Mesendoderm (in vitro differentiated cells): ENCODE measurements at regions not wholly inside any gene's neighbourhood (a gene's known extent, or its start where the extent isn't known, plus 50 kb on each side); places are given as distances from the start of the nearest gene placed in this dataset.

Experiments used
- DNase-seq: peaks from one replicate; pipeline ENCODE4 v3.0.0; 2013
- H2AK5ac ChIP-seq: 2 replicates; pipeline ENCODE4 v1.6.1; 2013; ENCODE audit warnings: low read length, inconsistent platforms
- H2BK120ac ChIP-seq: 2 replicates; pipeline ENCODE4 v1.6.1; 2013; ENCODE audit warnings: low read depth, mild to moderate bottlenecking, low read length, moderate library complexity, mixed read lengths
- H2BK15ac ChIP-seq: replicated peaks from 2 replicates; pipeline ENCODE4 v1.6.1; 2013; ENCODE audit warnings: low read depth, mild to moderate bottlenecking, moderate library complexity
- H2BK5ac ChIP-seq: 2 replicates; pipeline ENCODE4 v1.6.1; 2013; ENCODE audit warnings: low read length, inconsistent platforms
- H3K18ac ChIP-seq: 2 replicates; pipeline ENCODE4 v1.6.1; 2013; ENCODE audit warnings: mild to moderate bottlenecking, low read length, mixed read lengths
- H3K23ac ChIP-seq: one replicate; pipeline ENCODE4 v1.6.1; 2013; ENCODE audit warnings: low read length
- H3K27ac ChIP-seq: 2 replicates; pipeline ENCODE4 v1.5.1; 2013; ENCODE audit warnings: low read depth, mild to moderate bottlenecking, inconsistent platforms, low read length, moderate library complexity
- H3K27me3 ChIP-seq: 2 replicates; pipeline ENCODE4 v1.6.1; 2013; ENCODE audit warnings: low read length, control low read depth, mild to moderate bottlenecking, inconsistent platforms; ENCODE audit not compliant: insufficient read depth, poor library complexity
- H3K36me3 ChIP-seq: 2 replicates; pipeline ENCODE4 v1.6.1; 2013; ENCODE audit warnings: low read length, inconsistent platforms; ENCODE audit not compliant: control insufficient read depth, insufficient read depth
- H3K4ac ChIP-seq: one replicate; pipeline ENCODE4 v1.6.1; 2013; ENCODE audit warnings: low read depth, mild to moderate bottlenecking, low read length, moderate library complexity
- H3K4me1 ChIP-seq: 2 replicates; pipeline ENCODE4 v1.6.1; 2013; ENCODE audit warnings: low read depth, low read length, inconsistent platforms; ENCODE audit not compliant: control insufficient read depth
- H3K4me2 ChIP-seq: 2 replicates; pipeline ENCODE4 v1.6.1; 2013; ENCODE audit warnings: low read length
- H3K4me3 ChIP-seq: 2 replicates; pipeline ENCODE4 v1.5.1; 2013; ENCODE audit warnings: mild to moderate bottlenecking, low read length
- H3K56ac ChIP-seq: one replicate; pipeline ENCODE4 v1.6.1; 2013; ENCODE audit warnings: low read length
- H3K79me1 ChIP-seq: 2 replicates; pipeline ENCODE4 v1.6.1; 2013; ENCODE audit warnings: low read length, inconsistent platforms
- H3K79me2 ChIP-seq: 2 replicates; pipeline ENCODE4 v1.6.1; 2013; ENCODE audit warnings: mild to moderate bottlenecking, low read length; ENCODE audit not compliant: control insufficient read depth, insufficient read depth
- H3K9ac ChIP-seq: 2 replicates; pipeline ENCODE4 v1.6.1; 2013; ENCODE audit warnings: low read length, inconsistent platforms
- H4K5ac ChIP-seq: one replicate; pipeline ENCODE4 v1.6.1; 2013; ENCODE audit warnings: low read length
- H4K8ac ChIP-seq: one replicate; pipeline ENCODE4 v1.6.1; 2013; ENCODE audit warnings: low read depth, mild to moderate bottlenecking, control low read depth, low read length, moderate library complexity
- WGBS: extraction: QIAGEN DNeasy Blood & Tissue Kit; methylation state at CpG from one replicate; pipeline ENCODE4 v1.1.7; 2013; ENCODE audit warnings: low lambda C conversion rate, missing lambda C conversion rate; ENCODE audit not compliant: insufficient coverage; ENCODE audit errors: extremely low coverage; 5-methylcytosine and 5-hydroxymethylcytosine counted together

- Histone ChIP-seq H3K27ac (no peak overlapping the region), H3K4me1 (no peaks in the 10 kb centered on the region)
- DNase-seq = no peak
Measured at GRCh38 chr19:29268103-29268502, 55.2 kb upstream of the UQCRFS1 start.

GRCh38 chr19:29268721-29269393 is 55.9 kb upstream of the UQCRFS1 start:
- Histone ChIP-seq H3K18ac (no peak overlapping the region), H3K79me2 (no peaks in the 10 kb centered on the region), H2BK120ac (no peak overlapping the region), H4K5ac (no peak overlapping the region), H3K79me1 (no peaks in the 10 kb centered on the region), H2BK15ac (no peak overlapping the region), H3K4me2 (no peak overlapping the region), H3K9ac (no peak overlapping the region), H3K23ac (no peak overlapping the region), H2BK5ac (no peak overlapping the region), H4K8ac (no peak overlapping the region), H3K4me3 (no peak overlapping the region), H3K56ac (no peak overlapping the region), H3K27ac (no peak overlapping the region), H3K4ac (no peak overlapping the region), H3K4me1 (no peaks in the 10 kb centered on the region), H2AK5ac (no peak overlapping the region), H3K36me3 (no peaks in the 10 kb centered on the region), H3K27me3 (no peaks in the 10 kb centered on the region)
- whole genome bisulfite sequencing = no CpG with 5 or more reads among the region's 25 CpGs
- DNase-seq = no peak

More at GRCh38 chr19:29268103-29268502, 55.2 kb upstream of the UQCRFS1 start:
- H3K18ac ChIP-seq = no peak overlapping the region
- H3K36me3 ChIP-seq = no peaks in the 10 kb centered on the region
- H3K4ac ChIP-seq = no peak overlapping the region
- no peak overlapping the region for H3K9ac ChIP-seq
- no peak overlapping the region for H4K8ac ChIP-seq
- no peak overlapping the region for H2AK5ac ChIP-seq
- no peak overlapping the region for H3K4me2 ChIP-seq
- H3K79me1 ChIP-seq = no peaks in the 10 kb centered on the region
- no peak overlapping the region for H2BK5ac ChIP-seq
- H3K27me3 ChIP-seq = no peaks in the 10 kb centered on the region
- H3K56ac ChIP-seq = no peak overlapping the region
- no peak overlapping the region for H2BK15ac ChIP-seq
- no peaks in the 10 kb centered on the region for H3K79me2 ChIP-seq
- WGBS = no CpG with 5 or more reads among the region's 17 CpGs
- no peak overlapping the region for H4K5ac ChIP-seq
- H3K4me3 ChIP-seq = no peak overlapping the region
- no peak overlapping the region for H3K23ac ChIP-seq
- no peak overlapping the region for H2BK120ac ChIP-seq

GRCh38 chr19:29269641-29270040 is 56.7 kb upstream of the UQCRFS1 start:
- Histone ChIP-seq H2BK15ac (no peak overlapping the region), H2AK5ac (no peak overlapping the region), H3K79me2 (no peaks in the 10 kb centered on the region), H3K9ac (no peak overlapping the region), H3K23ac (no peak overlapping the region), H3K36me3 (no peaks in the 10 kb centered on the region), H3K56ac (no peak overlapping the region), H3K79me1 (no peaks in the 10 kb centered on the region), H3K18ac (no peak overlapping the region), H4K5ac (no peak overlapping the region), H3K27me3 (no peaks in the 10 kb centered on the region), H3K4me1 (no peaks in the 10 kb centered on the region), H4K8ac (no peak overlapping the region), H3K4ac (no peak overlapping the region), H2BK120ac (no peak overlapping the region), H2BK5ac (no peak overlapping the region), H3K4me3 (no peak overlapping the region), H3K4me2 (no peak overlapping the region), H3K27ac (no peak overlapping the region)
- DNase-seq = no peak
- no CpG with 5 or more reads among the region's 12 CpGs for WGBS

GRCh38 chr19:29271341-29271740 is 58.4 kb upstream of the UQCRFS1 start:
- Histone ChIP-seq H2BK15ac (no peak overlapping the region), H3K9ac (no peak overlapping the region), H2BK5ac (no peak overlapping the region), H3K56ac (no peak overlapping the region), H3K79me1 (no peaks in the 10 kb centered on the region), H4K5ac (no peak overlapping the region), H3K18ac (no peak overlapping the region), H3K4me2 (no peak overlapping the region), H3K36me3 (no peaks in the 10 kb centered on the region), H3K23ac (no peak overlapping the region), H4K8ac (no peak overlapping the region), H3K27ac (no peak overlapping the region), H2BK120ac (no peak overlapping the region), H3K4me3 (no peak overlapping the region), H3K79me2 (no peaks in the 10 kb centered on the region), H3K4ac (no peak overlapping the region), H3K27me3 (no peaks in the 10 kb centered on the region), H3K4me1 (no peaks in the 10 kb centered on the region), H2AK5ac (no peak overlapping the region)
- DNase-seq = no peak
- no CpG with 5 or more reads among the region's 3 CpGs for WGBS

- no peak overlapping the region for H3K27ac ChIP-seq
- H3K9ac ChIP-seq = no peak overlapping the region
- H3K79me1 ChIP-seq = no peaks in the 10 kb centered on the region
- no peak overlapping the region for H3K23ac ChIP-seq
- no peak overlapping the region for H3K4me3 ChIP-seq
- no peak overlapping the region for H3K18ac ChIP-seq
- no peaks in the 10 kb centered on the region for H3K36me3 ChIP-seq
- WGBS = no CpG with 5 or more reads among the region's 4 CpGs
- H3K4ac ChIP-seq = no peak overlapping the region
- H2AK5ac ChIP-seq = no peak overlapping the region
- H3K4me2 ChIP-seq = no peak overlapping the region
- H4K5ac ChIP-seq = no peak overlapping the region
- H2BK120ac ChIP-seq = no peak overlapping the region
- no peaks in the 10 kb centered on the region for H3K4me1 ChIP-seq
- no peaks in the 10 kb centered on the region for H3K27me3 ChIP-seq
- DNase-seq = no peak
- H3K56ac ChIP-seq = no peak overlapping the region
- no peak overlapping the region for H2BK15ac ChIP-seq
- H4K8ac ChIP-seq = no peak overlapping the region
- no peaks in the 10 kb centered on the region for H3K79me2 ChIP-seq
- H2BK5ac ChIP-seq = no peak overlapping the region
Measured at GRCh38 chr19:29271911-29272310, 59.0 kb upstream of the UQCRFS1 start.
